IPS DF 4.7 (cell line): ENCODE measurements at regions not wholly inside any gene's neighbourhood (a gene's known extent, or its start where the extent isn't known, plus 50 kb on each side); places are given as distances from the start of the nearest gene placed in this dataset.

Experiments
- DNase-seq: peaks from one replicate; pipeline ENCODE4 v3.0.0-alpha.2; 2013; ENCODE audit warnings: low spot score; ENCODE audit errors: extremely low read depth

- peak; percentile 53 for DNase-seq
These were observed 132.3 kb upstream of the ANK3 start for GRCh38 chr10:60521974-60522405.

DNA sequence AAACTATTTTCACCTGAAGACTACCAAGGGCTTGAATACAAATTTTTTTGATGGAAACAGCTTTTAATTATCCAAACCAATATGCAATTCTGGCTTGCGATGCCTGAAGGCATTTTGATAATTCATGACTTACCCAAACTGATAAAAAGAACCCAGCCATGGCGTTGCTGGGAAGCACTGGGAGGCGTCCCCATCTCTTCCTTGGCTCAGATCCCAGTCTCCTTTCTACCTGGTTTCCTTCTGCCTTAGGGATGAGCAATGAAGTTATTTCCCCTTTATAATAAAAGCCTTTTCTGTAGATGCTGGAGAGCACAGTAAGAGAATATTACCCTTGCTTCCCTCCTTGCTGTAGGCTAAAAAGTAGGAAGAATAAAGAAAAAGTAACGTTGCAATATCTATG lies 129.1 kb upstream of the ANK3 start:
- no peak for DNase-seq

GRCh38 chr10:60517805-60518204 lies 128.1 kb upstream of the ANK3 start:
- DNase-seq = no peak

DNA sequence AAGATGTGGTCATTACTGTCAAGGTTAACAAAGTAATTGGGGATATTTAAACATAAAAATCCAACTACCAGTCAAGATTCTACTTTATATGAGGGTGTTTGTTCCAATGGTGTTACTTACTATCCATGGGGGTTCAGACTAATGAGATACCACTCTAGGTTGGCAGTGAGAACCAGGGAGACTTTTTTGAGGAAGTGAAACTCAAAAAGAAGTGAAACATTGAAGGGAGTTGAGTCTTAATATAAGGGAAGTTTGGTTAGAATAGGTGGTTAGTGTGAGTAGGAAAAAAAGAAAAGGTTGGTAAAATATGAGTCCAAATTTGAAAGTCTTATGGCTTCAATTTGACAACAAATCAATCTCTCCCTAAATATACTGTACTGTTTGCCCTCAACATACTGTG lies 123.6 kb upstream of the ANK3 start:
- DNase-seq = no peak

- DNase-seq = no peak
These were observed 122.0 kb upstream of the ANK3 start for GRCh38 chr10:60511477-60512229.

DNA sequence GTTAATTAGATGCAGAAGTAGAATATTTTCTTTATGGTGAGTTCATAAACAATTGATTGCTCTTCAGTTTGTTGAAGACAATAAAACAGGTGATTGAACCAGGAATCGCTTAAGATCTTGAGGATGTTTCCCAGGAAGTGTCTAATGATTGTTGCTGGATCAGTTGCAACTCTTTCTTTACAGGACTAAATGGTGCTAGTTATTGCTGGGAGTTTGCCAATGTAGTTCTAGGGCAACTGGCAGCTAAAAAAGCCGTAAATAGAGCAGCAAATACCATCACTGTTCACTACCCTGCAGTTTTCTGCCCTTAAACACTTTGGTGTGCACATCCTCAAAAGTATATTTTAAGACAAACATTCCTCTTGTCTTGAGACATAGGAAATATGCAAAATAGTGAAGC lies 119.2 kb upstream of the ANK3 start:
- DNase-seq = no peak

- DNase-seq = no peak
These were observed 118.4 kb upstream of the ANK3 start for GRCh38 chr10:60508037-60508436.

GRCh38 chr10:60502621-60503020 lies 112.9 kb upstream of the ANK3 start:
- no peak for DNase-seq

DNA sequence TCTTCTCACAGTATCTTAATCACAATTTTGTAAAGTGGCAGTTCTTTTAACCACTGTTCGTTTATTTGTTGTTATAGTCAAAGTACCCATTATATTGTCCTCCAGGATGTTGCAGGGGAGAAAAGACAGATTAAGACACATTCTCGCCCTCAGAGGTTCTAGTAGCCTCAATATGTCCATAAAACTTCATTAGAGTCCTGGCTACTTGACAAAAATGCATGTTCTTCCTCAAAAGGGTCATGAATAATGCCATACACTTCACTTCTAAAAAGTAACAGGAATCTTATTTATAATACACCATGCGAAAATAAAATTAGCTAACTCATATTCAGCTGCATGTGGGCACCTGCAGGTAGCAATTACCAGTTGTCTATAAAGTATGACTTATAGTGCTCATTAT lies 109.3 kb upstream of the ANK3 start:
- no peak for DNase-seq

DNA sequence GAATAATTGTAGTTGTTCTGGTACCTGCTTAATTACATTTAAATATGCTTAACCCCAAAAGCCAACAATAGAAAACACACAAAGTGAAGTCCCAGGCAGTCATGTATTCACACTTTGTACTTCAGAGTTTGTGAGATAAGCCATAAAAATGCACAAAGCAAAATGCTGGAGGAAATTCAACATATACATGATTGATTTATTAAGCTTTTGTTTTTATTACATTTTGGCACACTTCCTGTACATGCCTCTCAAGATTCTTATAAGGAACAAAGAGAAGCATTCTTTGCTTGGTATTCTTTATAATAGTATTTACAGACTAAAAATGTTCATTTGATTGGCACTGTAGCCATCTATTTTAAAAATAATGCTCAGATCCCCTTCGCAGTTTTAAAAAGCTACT lies 107.7 kb upstream of the ANK3 start:
- no peak for DNase-seq

DNA sequence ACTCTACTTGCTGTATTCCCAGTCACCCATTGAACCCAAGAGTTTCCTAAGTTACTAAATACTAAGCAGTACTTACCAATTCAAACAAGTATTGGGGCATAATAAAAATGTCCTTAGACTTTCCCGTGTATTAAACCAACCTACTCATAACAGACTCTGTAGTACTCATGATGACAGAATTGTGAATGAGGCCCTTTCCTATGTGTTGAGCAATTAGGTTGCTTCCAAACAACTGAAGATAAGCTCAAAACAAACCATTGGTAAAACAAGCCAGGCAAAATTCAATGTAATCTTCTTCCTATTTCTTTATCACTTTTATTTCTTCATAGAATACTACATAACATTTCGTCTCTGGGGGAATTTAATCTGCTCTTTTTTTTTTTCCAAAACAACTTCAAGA lies 106.5 kb upstream of the ANK3 start:
- no peak for DNase-seq

DNA sequence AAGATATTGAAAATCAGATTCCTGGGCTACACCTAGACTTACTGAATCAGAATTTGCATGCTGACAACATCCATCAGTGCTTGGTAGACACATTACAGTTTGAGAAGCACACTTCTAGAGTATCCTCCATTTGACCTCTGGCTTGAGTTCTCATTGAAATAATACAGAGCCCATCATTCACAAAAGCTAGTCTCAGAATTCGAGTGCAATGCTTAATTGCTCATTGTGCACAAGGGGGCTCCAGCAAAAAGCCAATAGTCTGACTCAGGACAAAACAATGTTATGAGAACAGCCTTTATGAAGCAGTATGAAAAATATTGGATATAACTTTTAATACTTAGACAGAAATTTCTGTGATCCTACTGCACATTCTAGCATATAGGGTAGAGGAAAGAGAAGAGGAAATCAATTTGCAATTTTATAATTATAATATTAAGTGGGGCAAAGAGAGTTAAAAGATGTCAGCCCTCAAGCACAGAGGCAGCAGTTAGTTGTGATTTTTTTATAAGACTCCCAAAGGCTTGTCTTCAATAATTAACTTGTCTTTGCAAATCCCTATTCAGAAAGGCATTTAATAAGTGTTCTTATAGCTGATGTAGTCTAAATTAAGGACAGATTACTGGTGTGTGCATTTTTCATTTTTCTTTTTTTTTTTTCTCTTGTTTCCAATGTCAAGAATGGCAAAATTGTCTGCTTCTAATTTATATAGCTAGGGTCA lies 105.8 kb upstream of the ANK3 start:
- DNase-seq = no peak

DNA sequence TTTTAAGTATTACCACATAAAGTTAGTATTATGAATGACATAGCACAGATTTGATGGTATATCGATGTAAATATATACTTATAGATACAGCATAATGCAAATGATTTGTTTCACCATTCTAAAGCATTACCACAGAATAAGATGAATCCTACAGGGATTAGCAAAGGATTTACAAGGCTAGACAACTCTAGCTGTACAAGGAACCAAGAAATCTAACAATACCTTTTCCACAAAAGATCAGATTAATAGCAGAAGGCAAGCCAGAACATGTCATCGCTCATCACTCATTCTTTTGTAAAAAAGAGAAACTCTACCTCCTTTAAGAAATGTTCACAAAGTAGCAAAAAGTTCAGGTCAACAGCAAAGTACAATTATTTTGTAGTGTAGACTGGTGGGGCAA lies 105.1 kb upstream of the ANK3 start:
- DNase-seq = no peak

DNA sequence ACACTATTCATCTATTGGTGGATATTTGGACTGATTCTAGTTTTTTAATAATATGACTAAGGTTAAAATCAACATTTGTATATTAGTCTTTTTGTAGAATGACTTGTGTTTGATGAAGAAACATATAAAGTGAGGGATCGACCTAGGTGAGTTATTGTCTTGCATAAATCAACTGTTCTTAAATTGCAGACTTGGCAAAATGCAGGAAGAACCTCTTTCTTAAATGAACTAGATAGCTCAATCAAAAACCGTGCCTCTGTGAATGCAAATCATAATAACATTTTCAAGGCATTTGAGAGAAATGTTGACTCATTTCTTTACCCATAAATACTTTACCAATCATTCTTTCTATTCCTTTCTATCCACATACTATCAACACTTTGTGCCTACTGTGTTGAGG lies 101.5 kb upstream of the ANK3 start:
- no peak for DNase-seq

GRCh38 chr10:60490013-60490412 lies 100.3 kb upstream of the ANK3 start:
- no peak for DNase-seq

GRCh38 chr10:60488111-60488669 lies 98.5 kb upstream of the ANK3 start:
- no peak for DNase-seq

DNA sequence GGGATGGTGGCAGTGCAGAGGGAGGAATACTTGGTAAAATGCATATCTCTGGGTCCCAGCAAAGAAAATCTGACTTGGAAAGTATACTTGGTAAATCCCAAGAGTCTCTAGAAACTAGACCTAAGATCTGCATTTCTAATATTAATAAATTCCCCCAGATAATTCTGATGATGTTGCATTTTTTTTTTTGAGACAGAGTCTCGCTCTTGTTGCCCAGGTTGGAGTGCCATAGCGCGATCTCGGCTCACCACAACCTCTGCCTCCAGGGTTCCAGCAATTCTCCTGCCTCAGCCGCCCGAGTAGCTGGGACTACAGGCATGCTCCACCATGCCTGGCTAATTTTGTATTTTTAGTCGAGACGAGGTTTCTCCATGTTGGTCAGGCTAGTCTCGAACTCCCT lies 97.9 kb upstream of the ANK3 start:
- DNase-seq = no peak

DNA sequence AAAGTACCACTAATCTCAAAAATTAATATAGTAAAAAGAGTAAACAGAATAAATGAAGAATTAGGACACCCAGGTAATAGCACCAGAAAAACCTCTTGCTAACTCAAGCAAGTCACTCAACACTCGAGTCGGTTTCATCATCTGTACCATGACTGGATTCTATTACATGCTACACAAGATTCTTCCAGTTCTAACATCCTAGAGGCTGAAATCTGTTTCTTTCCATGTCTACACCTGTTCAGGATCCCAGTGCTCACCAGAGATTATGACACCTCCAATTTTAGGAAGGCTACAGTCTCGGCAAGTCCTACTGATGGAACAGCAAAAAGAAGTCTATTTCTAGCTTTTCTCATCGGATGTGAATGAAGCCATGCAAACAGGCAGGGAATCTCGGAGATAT lies 95.3 kb upstream of the ANK3 start:
- no peak for DNase-seq

- no peak for DNase-seq
These were observed 91.3 kb upstream of the ANK3 start for GRCh38 chr10:60480865-60481563.

- DNase-seq = no peak
These were observed 89.8 kb upstream of the ANK3 start for GRCh38 chr10:60479305-60480020.

DNA sequence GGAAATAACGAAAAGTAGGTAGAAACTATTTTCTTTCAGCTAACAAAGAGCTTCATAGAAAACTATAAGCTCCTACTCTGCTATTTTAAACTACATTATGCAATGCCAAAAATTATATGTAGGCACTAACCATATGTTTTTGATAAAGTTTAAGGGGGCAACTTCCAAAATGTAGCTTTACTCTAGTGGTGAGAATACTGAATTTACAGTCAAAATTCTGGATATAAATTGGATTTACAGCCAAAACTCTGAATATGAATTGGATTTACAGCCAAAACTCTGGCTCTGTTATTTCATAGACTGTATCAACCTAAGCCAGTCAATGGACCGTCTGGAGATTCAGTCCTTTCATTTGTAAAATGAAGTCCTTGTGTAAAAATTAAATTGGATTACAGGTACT lies 86.8 kb upstream of the ANK3 start:
- no peak for DNase-seq

GRCh38 chr10:60473557-60473956 lies 83.9 kb upstream of the ANK3 start:
- no peak for DNase-seq
